Ovary (tissue), 3 donors: ENCODE measurements at regions not wholly inside any gene's neighbourhood (a gene's known extent, or its start where the extent isn't known, plus 50 kb on each side); places are given as distances from the start of the nearest gene placed in this dataset.

ENCODE experiments used
- EP300 ChIP-seq: sonication (generic); formaldehyde crosslinking; IDR thresholded peaks from one replicate; pipeline ENCODE4 v1.6.1; 2017; ENCODE audit warnings: antibody characterized with exemption
- POLR2A ChIP-seq: fragments of 450-650 bp; IDR thresholded peaks from one replicate; pipeline ENCODE4 v1.6.1; 2017; ENCODE audit warnings: antibody characterized with exemption, mild to moderate bottlenecking, moderate library complexity
- TF ChIP-seq, protein P1 (sequence below), 3 donors: fragments of 450-650 bp in 2 of 3; fragments of 200-600 bp in 1 of 3; IDR thresholded peaks; one replicate each; pipeline versions ENCODE4 v1.5.1 to v1.8.0; 2016 to 2022; ENCODE audit warnings: antibody characterized with exemption in 3 of 3, mild to moderate bottlenecking in 1 of 3
- donor health status: DM: no; HTN: no; CAD: no.

DNA sequence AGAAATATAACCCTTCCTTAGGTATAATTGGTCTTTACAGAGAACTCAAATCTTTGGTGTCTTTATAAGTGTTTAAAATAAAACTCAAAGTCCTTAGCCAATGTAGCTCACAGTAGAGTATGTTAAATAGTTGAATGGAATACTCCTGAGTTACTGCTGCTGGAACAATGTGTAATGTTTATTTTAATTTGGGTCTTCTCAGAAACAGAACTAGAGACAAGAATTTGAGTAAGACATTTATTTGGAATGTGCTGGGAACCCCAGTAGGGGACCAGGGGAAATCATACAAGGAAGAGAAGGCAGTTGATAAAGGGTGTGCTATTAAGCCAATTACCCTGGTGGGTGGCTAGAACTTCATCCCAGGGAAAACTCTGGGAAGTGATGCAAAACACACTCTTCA, 240.4 kb upstream of the LDB2 start:
- TF ChIP-seq POLR2A (no peak), EP300 (no peak)
- TF ChIP-seq, protein P1, sequence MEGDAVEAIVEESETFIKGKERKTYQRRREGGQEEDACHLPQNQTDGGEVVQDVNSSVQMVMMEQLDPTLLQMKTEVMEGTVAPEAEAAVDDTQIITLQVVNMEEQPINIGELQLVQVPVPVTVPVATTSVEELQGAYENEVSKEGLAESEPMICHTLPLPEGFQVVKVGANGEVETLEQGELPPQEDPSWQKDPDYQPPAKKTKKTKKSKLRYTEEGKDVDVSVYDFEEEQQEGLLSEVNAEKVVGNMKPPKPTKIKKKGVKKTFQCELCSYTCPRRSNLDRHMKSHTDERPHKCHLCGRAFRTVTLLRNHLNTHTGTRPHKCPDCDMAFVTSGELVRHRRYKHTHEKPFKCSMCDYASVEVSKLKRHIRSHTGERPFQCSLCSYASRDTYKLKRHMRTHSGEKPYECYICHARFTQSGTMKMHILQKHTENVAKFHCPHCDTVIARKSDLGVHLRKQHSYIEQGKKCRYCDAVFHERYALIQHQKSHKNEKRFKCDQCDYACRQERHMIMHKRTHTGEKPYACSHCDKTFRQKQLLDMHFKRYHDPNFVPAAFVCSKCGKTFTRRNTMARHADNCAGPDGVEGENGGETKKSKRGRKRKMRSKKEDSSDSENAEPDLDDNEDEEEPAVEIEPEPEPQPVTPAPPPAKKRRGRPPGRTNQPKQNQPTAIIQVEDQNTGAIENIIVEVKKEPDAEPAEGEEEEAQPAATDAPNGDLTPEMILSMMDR (IDR thresholded peaks at IDR 0.05) = no peak
